Breast epithelium (tissue), 4 donors: ENCODE measurements at regions not wholly inside any gene's neighbourhood (a gene's known extent, or its start where the extent isn't known, plus 50 kb on each side); places are given as distances from the start of the nearest gene placed in this dataset.

Experiments
- DNase-seq, 2 donors: peaks; one replicate each; pipeline ENCODE4 v3.0.0-alpha.2; 2019; ENCODE audit warnings: low spot score in 2 of 2
- H3K27ac ChIP-seq, 2 donors: fragments of 200-600 bp; sonication (generic) in 1 of 2; one replicate each; pipeline ENCODE4 v1.5.1; 2016 to 2019; ENCODE audit warnings: mild to moderate bottlenecking in 1 of 2
- H3K27me3 ChIP-seq, 2 donors: fragments of 200-600 bp; sonication (generic) in 1 of 2; one replicate each; pipeline versions ENCODE4 v1.5.1 to v1.6.0; 2017 to 2019; ENCODE audit warnings: control low read depth in 1 of 2, mild to moderate bottlenecking in 1 of 2
- H3K36me3 ChIP-seq: fragments of 200-600 bp; one replicate; pipeline ENCODE4 v1.5.1; 2019
- H3K4me1 ChIP-seq, 2 donors: fragments of 200-600 bp; sonication (generic); one replicate each; pipeline ENCODE4 v1.5.1; 2016 to 2019; ENCODE audit warnings: control low read depth in 1 of 2
- H3K4me3 ChIP-seq, 3 donors: fragments of 200-600 bp; sonication (generic); 1 replicate in 2 of 3; 2 replicates in 1 of 3; pipeline ENCODE4 v1.5.1; 2016 to 2019; ENCODE audit warnings: mild to moderate bottlenecking in 3 of 3, moderate library complexity in 2 of 3
- H3K9me3 ChIP-seq, 2 donors: fragments of 200-600 bp; sonication (generic) in 1 of 2; one replicate each; pipeline ENCODE4 v1.5.1; 2016 to 2019; ENCODE audit warnings: control low read depth in 1 of 2
- POLR2A ChIP-seq: fragments of 450-650 bp; IDR thresholded peaks from one replicate; pipeline ENCODE4 v1.6.1; 2016; ENCODE audit warnings: antibody characterized with exemption, mild to moderate bottlenecking, moderate library complexity
- POLR2AphosphoS5 ChIP-seq, 3 donors: sonication (generic); formaldehyde crosslinking; IDR thresholded peaks; one replicate each; pipeline ENCODE4 v1.6.1; 2017; ENCODE audit warnings: antibody characterized with exemption in 3 of 3
- intact Hi-C: fragments of 100-400 bp; cut with DNase I; formaldehyde crosslinking; loops from one replicate; pipeline ENCODE4 v1.15.1; 2023; ENCODE audit warnings: low total_unique reads
- TF ChIP-seq, protein P1 (sequence below), 3 donors: fragments of 450-650 bp; IDR thresholded peaks; one replicate each; pipeline ENCODE4 v1.5.1; 2016 to 2017; ENCODE audit warnings: antibody characterized with exemption in 3 of 3, mild to moderate bottlenecking in 3 of 3, moderate library complexity in 3 of 3

DNA sequence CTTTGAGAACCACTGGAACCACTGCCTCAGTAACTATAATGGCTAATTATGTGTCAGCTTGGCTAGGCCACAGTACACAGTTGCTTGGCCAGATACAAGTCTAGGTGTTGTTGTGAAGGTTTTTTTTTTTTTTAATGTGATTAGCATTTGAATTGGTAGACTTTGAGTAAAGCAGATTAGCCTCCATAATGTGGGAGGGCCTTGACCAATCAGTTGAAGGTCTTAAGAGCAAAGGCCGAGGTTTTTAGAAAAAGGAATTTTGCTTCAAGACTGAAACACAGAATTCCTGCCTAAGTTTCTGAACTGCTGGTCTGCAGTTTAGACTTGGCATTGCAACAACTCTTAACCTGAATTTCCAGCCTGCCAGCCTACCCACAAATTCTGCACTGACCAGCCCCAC lies 451.6 kb upstream of the AZI2 start:
- no peak overlapping the region for H3K27ac ChIP-seq

DNA sequence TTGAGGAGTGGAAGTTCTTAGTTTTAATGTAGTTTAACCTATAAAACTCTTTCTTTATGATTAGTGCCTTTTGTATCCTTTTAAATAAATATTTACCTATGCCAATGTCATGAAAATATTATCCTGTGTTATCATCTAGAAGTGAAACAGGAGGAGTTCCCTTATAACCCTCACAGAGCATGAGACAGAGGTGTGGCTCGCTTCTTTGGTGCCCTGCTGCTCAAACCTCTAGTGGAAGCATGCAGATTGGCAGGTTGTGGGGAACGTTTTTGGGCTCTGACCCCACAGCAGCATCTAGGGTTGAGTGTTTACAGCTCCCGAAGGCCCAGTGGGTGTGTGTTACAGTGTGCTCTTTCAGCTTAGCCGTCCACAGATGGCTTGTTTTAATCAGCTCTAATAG lies 459.4 kb upstream of the AZI2 start:
- no peak for TF ChIP-seq POLR2A
- TF ChIP-seq, protein P1, sequence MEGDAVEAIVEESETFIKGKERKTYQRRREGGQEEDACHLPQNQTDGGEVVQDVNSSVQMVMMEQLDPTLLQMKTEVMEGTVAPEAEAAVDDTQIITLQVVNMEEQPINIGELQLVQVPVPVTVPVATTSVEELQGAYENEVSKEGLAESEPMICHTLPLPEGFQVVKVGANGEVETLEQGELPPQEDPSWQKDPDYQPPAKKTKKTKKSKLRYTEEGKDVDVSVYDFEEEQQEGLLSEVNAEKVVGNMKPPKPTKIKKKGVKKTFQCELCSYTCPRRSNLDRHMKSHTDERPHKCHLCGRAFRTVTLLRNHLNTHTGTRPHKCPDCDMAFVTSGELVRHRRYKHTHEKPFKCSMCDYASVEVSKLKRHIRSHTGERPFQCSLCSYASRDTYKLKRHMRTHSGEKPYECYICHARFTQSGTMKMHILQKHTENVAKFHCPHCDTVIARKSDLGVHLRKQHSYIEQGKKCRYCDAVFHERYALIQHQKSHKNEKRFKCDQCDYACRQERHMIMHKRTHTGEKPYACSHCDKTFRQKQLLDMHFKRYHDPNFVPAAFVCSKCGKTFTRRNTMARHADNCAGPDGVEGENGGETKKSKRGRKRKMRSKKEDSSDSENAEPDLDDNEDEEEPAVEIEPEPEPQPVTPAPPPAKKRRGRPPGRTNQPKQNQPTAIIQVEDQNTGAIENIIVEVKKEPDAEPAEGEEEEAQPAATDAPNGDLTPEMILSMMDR (IDR thresholded peaks at IDR 0.05), result no peak
- no peak for TF ChIP-seq POLR2AphosphoS5 (IDR thresholded peaks at IDR 0.05)
- Histone ChIP-seq H3K27me3 (no peaks in the 10 kb centered on the region), H3K4me1 (no peaks in the 10 kb centered on the region), H3K36me3 (no peaks in the 10 kb centered on the region), H3K4me3 (no peak overlapping the region), H3K27ac (no peak overlapping the region), H3K9me3 (no peaks in the 10 kb centered on the region)
- intact Hi-C loops, result no loop called here
- DNase-seq, result no peak

More for the DNA sequence above, 451.6 kb upstream of the AZI2 start:
- Histone ChIP-seq H3K36me3 (peaks cover 3% of the 10 kb centered on the region), H3K27me3 (no peaks in the 10 kb centered on the region), H3K9me3 (no peaks in the 10 kb centered on the region), H3K4me3 (no peak overlapping the region), H3K4me1 (no peaks in the 10 kb centered on the region)
- intact Hi-C loops, result no loop called here
- no peak for DNase-seq
- no peak for TF ChIP-seq POLR2AphosphoS5 (IDR thresholded peaks at IDR 0.05)
- TF ChIP-seq, protein P1 (IDR thresholded peaks at IDR 0.05), result no peak
- TF ChIP-seq POLR2A, result no peak

DNA sequence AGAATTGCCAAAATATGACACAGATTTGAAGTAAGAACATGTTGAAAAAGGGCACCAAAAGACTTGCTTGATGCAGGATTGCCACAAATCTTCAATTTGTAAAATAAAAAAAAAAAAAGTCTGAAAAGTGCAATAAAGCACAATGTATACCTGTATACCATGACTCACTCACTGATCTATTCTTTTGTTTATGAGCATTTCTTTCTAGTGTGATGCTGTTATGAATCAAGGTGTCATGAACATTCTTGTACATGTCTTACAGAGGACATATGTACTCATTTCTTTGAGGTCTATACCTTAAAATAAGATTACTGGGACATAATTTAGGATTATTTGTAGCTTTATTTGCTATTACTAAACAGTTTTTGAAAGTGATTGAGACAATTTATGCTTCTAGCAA lies 464.9 kb upstream of the RBMS3 start:
- intact Hi-C loops, result no loop called here
- TF ChIP-seq, protein P1 (IDR thresholded peaks at IDR 0.05), result no peak
- TF ChIP-seq POLR2A (no peak), POLR2AphosphoS5 (IDR thresholded peaks at IDR 0.05) (no peak)
- DNase-seq, result no peak
- H3K27ac ChIP-seq, result no peak overlapping the region
- H3K4me1 ChIP-seq, result no peaks in the 10 kb centered on the region
- H3K9me3 ChIP-seq, result no peaks in the 10 kb centered on the region
- H3K27me3 ChIP-seq, result no peaks in the 10 kb centered on the region
- no peak overlapping the region for H3K4me3 ChIP-seq
- H3K36me3 ChIP-seq, result no peaks in the 10 kb centered on the region

GRCh38 chr3:28824316-28824715 lies 456.6 kb upstream of the RBMS3 start:
- DNase-seq, result no peak
- H3K9me3 ChIP-seq, result no peaks in the 10 kb centered on the region
- no peak for TF ChIP-seq POLR2A
- TF ChIP-seq POLR2AphosphoS5 (IDR thresholded peaks at IDR 0.05), result no peak
- TF ChIP-seq, protein P1 (IDR thresholded peaks at IDR 0.05), result no peak
- H3K27ac ChIP-seq, result no peak overlapping the region
- no peak overlapping the region for H3K4me3 ChIP-seq
- no peaks in the 10 kb centered on the region for H3K36me3 ChIP-seq
- no peaks in the 10 kb centered on the region for H3K4me1 ChIP-seq
- intact Hi-C loops, result no loop called here
- H3K27me3 ChIP-seq, result no peaks in the 10 kb centered on the region

DNA sequence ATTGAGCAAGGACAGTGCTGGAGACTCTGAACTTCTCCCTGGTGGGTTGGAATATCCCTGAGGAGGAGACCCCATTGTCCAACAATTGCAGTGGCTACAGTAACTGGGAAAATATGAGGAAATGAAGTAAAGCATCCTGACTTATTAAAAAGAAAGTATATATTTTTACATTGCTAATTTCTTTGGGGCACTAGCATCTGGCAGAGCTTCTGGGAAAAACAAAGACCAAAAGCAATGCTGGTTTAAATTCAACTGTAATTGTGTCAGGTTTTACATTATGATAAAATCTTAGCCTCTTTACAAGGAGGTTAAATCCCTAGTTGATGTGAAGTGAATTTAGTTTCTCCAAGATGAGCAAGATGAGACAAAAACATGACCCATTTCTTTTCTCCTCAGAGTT lies 454.0 kb upstream of the RBMS3 start:
- TF ChIP-seq POLR2A (no peak), POLR2AphosphoS5 (IDR thresholded peaks at IDR 0.05) (no peak)
- TF ChIP-seq, protein P1 (IDR thresholded peaks at IDR 0.05), result no peak
- no peaks in the 10 kb centered on the region for H3K4me1 ChIP-seq
- intact Hi-C loops, result no loop called here

More for the DNA sequence above, 454.0 kb upstream of the RBMS3 start:
- no peaks in the 10 kb centered on the region for H3K9me3 ChIP-seq
- no peak overlapping the region for H3K4me3 ChIP-seq
- H3K36me3 ChIP-seq, result no peaks in the 10 kb centered on the region
- H3K27ac ChIP-seq, result no peak overlapping the region
- H3K27me3 ChIP-seq, result no peaks in the 10 kb centered on the region
- no peak for DNase-seq
